CD4-positive, alpha-beta T cell treated with Interleukin-21 for 1 hour (primary cell): ENCODE measurements at regions not wholly inside any gene's neighbourhood (a gene's known extent, or its start where the extent isn't known, plus 50 kb on each side); places are given as distances from the start of the nearest gene placed in this dataset.
"Not testable (repeated sequence)": the region's sequence is repeated elsewhere in the genome, so short reads cannot be mapped to it uniquely, and the experiment has no call there.

Experiments
- DNase-seq: peaks from one replicate; pipeline ENCODE4 v3.0.0-alpha.2; 2020

DNA sequence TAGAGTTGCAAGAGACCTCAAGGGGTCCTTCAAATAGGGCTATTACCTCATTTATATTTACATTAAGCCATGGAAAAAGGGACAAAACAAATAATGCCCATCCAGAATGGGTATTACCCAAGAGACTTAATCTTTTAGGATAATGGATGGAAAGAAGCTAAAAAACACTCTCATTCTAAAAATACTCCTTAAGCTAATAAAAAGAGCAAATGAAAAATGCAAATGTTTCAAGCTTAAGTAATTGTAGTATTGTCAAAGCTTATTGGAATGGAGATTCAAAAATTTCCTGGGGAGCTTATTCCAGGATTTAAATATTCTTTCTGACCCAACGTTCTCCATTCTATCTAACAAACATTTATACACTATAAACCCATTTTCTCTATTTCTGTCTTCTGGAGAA lies 107.8 kb upstream of the SPIN4 start:
- no peak for DNase-seq

DNA sequence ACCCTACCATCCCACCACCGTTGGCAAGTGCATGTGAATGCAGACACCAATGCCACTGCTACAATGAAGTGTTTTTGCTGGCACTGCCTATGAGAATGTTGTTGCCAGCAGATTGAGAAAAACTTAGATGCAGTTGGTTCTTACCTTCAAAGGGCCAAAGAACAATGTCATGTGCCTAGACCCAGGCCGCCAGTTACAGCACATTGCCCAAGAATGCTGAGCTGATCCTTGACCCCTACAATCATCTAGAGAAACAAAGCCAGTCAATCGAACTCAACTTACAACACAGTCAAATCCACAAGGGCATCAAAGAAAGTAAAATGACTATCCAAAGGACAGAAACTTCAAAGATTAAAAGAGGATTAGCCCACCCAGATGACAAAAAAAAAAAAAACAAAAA lies 102.4 kb upstream of the SPIN4 start:
- DNase-seq, result no peak

DNA sequence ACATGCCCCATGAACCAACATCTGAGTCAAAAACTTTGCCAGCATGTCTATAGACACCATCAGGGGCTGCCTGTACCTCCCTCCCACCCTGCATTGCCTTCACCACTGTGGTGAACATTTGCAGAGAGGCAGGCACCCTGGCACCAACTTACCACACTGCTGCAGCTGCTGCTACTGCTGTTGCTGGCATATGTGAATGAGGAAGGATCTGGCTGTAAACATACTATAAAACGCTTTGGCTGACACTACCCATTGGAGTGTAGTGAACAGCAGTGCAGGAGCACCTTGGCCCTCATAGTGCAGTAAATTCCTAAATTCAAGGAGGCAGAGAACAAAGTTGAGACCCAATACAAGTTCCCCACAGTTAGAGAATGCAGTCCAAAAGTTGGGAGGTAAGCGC lies 90.6 kb upstream of the SPIN4 start:
- DNase-seq, result no peak

DNA sequence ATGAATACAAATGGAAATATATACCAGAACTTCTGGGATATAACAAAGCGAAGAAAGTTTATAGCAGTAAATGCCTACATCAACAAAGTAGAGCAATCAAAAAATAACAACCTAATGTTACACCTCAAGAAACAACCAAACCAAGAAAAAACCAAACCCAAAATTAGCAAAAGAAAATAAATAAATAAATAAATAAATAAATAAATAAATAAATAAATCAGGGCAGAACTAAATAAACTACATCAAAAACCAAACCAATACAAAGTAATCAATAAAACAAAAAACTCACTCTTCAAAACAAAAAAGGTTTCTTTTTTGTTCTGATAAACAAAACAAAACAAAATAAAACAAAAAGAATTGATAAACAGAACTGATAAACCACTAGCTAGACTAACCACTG lies 88.4 kb upstream of the SPIN4 start:
- DNase-seq, result no peak

DNA sequence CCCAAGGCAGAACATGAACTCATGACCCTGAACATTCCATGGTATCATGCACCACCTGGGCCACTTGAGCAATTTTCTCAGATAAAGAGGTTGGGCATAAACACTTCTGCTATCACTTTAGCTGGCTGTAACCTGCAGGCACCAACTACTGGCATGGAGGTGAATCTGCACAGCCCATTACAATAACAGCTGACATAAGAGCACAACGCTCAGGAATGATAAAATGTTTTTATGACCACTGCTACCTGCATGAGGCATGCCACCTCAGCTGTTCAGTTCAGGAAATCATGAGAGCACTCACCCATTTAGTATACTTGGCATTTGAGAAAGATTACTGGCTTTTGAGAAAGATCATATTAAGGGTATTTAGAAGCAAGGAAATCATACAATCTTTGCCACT lies 85.7 kb upstream of the SPIN4 start:
- DNase-seq, result no peak

DNA sequence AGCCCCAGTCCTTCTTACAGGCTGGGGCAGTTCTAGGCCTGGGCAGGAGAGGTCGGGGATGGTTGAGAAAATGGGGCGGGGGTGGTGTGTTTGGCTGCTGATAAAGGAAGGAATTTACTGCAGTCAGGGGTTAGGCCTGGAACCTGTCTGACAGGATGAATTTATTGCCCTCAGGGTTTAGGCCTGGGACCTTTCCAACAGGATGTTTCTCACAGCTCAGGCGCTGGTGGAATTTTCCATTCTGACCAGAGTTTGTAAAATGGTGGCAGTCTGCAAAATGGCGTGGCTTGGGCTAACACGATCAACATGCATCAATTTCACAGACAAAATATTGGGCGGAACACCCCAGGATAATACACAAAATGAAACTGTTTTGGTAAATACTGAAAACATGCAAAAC lies 83.5 kb upstream of the SPIN4 start:
- DNase-seq, result no peak

DNA sequence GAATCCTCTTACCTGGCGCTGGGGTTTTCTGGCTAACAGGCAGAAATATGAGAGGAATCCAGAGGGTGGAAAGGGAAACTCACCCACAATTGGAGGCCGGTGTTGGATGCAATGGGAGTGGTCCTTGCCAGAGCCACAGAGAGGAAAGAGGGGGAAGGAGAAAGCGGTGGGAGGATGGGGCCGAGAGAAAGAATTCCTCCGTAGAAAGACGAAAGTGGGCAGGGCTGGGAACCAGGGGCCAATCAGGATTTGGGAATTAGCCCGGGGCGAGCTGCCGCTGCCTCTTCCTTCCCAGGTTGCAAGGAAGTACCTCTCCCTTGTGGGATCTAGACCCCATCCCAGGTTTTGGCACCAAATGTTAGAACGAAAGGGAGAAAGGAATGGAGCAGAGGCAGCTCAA lies 83.1 kb upstream of the SPIN4 start:
- DNase-seq, result no peak

DNA sequence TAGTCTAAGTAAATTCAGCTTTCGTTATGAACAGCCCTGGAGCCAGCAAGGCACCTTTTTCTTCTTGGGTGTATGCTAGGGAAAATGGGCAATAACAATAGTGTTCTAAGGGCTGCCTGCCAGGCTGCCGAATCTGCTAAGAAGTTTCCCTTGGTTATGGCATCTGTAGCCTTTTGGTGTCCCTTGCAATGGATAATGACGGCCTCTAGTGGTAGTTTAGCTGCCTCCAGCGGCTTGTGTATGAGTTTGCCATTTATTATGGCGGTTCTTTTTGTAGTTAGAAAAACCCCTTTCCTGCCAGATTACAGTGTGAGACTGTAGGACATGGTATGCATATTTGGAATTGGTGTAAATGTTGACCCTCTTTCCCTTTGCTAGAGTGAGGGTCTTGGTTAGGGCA lies 78.9 kb upstream of the SPIN4 start:
- no peak for DNase-seq

DNA sequence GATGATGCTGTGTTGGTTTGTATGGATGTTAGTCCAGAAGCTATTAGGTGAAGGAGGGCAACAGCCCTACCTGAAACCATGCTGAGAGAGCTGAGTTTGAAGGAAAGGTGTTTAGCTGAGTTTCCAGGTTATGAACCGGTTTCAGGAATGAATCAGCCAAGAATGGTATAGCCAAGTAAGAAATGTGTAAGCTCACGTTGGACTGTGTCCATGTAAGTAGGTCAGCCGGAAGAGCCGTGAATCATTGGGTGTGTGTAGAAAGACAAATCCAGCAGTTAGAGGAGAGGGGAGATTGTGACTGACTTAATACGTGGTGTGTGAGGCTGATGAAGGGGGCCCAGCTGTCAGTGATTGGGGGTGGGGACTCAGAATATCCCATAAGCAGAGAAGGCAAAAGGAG lies 77.2 kb upstream of the SPIN4 start:
- no peak for DNase-seq

DNA sequence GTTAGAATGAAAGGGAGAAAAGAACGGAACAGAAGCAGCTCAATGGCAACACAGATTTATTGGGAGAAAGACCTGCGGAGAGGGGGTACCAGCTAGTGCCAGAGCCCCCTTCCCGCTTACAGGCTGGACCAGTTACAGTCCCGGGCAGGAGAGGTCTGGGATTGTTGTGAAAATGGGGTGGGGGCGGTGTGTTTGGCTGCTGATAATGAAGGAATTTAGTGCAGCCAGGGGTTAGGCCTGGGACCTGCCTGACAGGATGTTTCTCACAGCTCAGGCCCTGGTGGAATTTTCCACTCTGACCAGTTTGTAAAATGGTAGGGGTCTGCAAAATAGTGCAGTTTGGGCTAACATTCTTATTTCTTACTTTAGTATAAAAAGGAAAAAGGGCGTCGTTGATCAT lies 75.4 kb upstream of the SPIN4 start:
- no peak for DNase-seq

DNA sequence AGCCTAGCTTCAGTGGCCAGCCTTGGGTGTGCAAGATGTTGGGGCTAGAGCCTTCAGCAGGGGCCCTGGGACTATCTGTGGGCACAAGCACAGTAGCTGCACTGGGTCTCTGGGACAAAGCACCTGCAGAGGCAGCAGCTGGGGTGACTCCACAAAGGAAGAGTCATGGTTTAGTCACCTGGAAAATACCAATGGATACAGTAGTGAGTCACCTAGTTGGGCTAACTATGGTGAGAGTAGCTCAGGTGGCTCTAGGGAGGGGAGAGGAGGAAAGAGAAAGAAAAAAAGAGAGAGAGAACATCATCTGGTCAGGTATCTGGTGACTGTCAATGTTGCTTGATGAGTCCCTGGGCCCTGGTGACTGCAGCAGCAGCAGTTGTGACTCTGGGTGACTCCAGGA lies 72.9 kb upstream of the SPIN4 start:
- no peak for DNase-seq

DNA sequence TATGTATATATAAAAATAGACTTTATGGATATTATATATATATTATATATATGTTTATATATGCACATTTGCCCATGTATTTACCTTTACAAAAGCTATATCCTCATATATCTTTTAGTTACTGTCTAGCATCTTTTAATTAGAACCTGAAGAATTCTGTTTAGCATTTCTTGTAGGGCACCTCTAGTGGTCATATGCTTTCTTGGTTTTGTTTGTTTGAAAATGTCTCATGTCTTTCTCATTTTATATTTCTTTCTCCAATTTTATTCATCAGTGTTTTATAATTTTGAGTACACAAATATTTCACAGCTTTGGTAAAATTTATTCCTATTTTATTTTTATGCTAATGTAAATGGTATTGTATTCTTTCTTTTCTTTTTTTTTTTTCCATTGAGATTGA lies 70.3 kb upstream of the SPIN4 start:
- DNase-seq, result no peak

DNA sequence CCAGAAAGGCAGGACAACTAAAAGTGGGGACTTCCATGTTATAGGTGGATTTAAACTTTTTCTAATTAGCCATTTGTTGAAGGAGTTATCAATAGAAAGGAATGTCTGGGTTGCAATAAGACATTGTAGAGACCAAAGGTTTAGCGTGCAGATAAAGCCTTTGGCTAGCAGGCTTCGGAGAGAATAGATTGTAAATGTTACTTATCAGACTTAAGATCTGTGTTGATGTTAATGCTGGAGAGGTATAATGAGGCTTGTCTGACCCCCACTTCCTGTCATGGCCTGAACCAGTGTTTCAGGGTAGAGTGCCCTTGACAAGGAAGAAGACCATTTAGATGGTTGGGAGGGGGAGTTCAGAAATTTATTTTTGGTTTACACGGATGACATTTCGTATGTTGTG lies 67.1 kb upstream of the SPIN4 start:
- no peak for DNase-seq

DNA sequence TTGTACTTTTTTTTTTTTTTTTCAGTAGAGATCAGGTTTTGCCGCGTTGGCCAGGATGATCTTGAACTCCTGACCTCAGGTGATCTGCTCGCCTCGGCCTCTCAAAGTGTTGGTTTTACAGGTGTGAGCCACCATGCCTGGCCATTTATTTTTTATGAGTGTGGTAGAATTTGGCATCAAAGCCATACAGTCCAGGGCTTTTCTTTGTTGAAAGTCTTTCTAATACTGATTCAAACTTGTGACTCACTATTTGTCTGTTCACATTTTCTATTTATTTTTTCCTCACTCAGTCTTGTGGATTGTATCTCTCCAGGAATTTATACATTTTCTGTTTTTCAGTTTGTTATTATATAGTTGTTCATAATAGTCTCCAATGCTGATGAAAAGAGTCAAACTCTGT lies 66.5 kb upstream of the SPIN4 start:
- DNase-seq, result no peak

DNA sequence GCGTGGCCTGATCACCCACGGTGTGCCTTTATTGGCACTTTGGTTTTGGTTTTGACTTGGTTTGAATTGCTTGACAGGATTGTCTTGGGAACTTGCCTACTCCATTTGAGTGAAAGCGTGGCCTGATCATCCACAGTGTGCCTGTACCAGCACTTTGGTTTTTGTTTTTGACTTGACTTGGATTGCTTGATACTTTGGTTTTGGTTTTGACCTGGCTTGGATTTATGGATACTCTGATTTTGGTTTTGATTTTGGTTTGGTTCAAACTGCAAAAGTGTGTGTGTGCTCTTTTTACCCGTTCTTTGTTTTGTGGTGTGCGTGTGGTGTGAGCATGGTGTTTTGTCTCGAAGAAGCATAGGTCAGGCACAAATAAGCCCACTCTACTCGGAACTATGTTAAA lies 58.8 kb upstream of the SPIN4 start:
- not testable (repeated sequence) for DNase-seq

DNA sequence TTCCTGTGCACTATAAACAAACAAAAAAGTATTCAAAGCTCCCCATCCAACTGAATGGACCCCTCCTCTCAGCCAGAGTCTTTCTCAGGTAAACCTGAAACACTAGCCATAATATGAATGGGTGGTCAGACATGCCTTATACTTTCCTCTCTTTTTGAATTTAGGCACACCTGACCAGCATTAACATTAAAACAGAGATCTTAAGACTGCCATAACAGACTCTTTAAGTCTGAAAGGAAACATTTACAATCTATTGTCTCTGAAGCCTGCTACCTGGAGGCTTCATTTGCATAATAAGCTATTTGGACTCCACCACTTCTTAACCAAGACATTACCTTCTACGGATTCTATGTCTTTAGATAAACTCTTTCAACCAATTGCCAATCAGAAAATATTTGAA lies 56.9 kb upstream of the SPIN4 start:
- DNase-seq, result no peak

DNA sequence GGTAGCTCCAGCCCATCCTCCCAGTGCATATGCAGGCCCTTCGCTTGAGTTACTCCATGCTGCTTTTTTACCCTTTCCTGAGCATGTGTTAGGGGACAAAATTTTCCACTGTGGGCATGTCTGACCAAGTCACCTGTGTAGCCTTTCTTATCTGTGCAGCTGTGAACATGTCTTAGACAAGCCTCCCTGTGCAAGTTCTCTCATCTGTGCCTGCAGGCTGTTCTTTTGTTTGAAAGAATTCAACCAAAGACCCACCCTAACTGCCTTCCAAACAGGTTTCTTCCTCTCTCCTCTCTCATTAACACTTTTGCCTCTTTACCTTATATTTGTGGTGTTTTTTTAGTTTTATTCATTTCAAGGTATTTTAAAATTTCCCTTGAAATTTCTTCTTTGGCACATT lies 53.2 kb upstream of the SPIN4 start:
- no peak for DNase-seq

DNA sequence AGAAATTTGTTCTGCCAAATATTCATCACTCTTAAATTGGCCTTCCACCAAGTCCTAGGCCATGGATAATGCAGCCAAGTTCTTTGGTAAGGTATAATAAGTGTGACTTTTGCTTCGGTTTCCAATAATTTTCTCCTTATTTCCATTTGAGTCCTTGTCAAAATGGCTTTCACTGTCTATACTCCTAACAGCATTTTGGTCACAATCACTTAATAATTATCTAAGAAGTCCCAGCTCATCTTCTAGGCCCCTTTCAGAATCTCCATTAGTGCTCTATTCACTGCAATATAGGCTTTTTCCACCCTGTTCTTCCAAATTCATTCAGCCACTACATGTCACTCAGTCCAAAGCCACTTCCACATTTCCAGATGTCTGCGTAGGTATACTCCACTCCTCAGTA lies 51.0 kb upstream of the SPIN4 start:
- DNase-seq, result no peak
